Endothelial cell of umbilical vein (primary cell): ENCODE measurements at regions not wholly inside any gene's neighbourhood (a gene's known extent, or its start where the extent isn't known, plus 50 kb on each side); places are given as distances from the start of the nearest gene placed in this dataset.

ENCODE experiments used
- CTCF ChIP-seq, 2 donors: IDR thresholded peaks; 1 replicate in 1 of 2; 2 replicates in 1 of 2; pipeline ENCODE4 v1.5.1; 2011; ENCODE audit warnings: low read length in 2 of 2, mild to moderate bottlenecking in 2 of 2, moderate library complexity in 2 of 2, control low read depth in 1 of 2, inconsistent platforms in 1 of 2, low read depth in 1 of 2; ENCODE audit not compliant: insufficient read depth in 1 of 2; ENCODE audit errors: extremely low read depth in 1 of 2
- EZH2 ChIP-seq: IDR thresholded peaks from 2 replicates; pipeline ENCODE4 v1.6.1; 2012; ENCODE audit warnings: borderline replicate concordance, low read depth, mild to moderate bottlenecking, moderate library complexity, low read length, inconsistent platforms; ENCODE audit not compliant: severe bottlenecking
- FOS ChIP-seq: IDR thresholded peaks from 2 replicates; pipeline ENCODE4 v1.6.1; 2011; ENCODE audit warnings: mild to moderate bottlenecking, low read length, moderate library complexity, borderline replicate concordance; ENCODE audit not compliant: insufficient read depth
- GATA2 ChIP-seq: IDR thresholded peaks from 2 replicates; pipeline ENCODE4 v1.7.0; 2011; ENCODE audit warnings: low read depth, mild to moderate bottlenecking, moderate library complexity, mixed read lengths, low read length; ENCODE audit not compliant: insufficient read length, insufficient read depth
- POLR2A ChIP-seq: IDR thresholded peaks from 2 replicates; pipeline ENCODE4 v1.6.1; 2012; ENCODE audit warnings: low read depth, mild to moderate bottlenecking, control low read depth, low read length
- POLR2AphosphoS5 ChIP-seq: IDR thresholded peaks from 2 replicates; pipeline ENCODE4 v1.6.1; 2012; ENCODE audit warnings: low read depth, mild to moderate bottlenecking, control low read depth, low read length, moderate library complexity; ENCODE audit not compliant: insufficient read depth

DNA sequence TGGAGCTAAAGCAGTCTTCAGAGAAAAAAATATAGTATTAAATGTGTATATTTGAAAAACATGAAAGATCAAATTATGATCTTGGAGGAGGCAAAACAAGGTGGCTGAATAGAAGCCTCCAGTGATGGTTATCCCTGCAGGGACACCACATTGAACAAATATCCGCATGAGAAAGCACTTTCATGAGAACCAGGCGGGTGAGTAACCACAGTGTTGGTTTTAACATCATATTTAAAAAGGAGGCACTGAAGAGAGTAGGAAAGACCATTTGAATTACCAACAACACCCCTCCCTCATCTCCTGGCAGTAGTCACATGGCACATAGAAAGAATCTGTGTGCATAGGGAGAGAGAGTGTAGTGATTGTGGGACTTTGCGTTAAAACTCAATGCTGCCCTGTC, 759.6 kb upstream of the NRXN1 start:
- TF ChIP-seq POLR2A (no peak), CTCF (IDR thresholded peaks at IDR 0.05; ENCODE audit: extremely low read depth in 1 of 2, insufficient read depth in 1 of 2, low read depth in 1 of 2, low read length in 2 of 2) (no peak), GATA2 (no peak), POLR2AphosphoS5 (no peak), FOS (no peak), EZH2 (no peak)
